ENCODE measurements at regions not wholly inside any gene's neighbourhood (a gene's known extent, or its start where the extent isn't known, plus 50 kb on each side); places are given as distances from the start of the nearest gene placed in this dataset.

DNA sequence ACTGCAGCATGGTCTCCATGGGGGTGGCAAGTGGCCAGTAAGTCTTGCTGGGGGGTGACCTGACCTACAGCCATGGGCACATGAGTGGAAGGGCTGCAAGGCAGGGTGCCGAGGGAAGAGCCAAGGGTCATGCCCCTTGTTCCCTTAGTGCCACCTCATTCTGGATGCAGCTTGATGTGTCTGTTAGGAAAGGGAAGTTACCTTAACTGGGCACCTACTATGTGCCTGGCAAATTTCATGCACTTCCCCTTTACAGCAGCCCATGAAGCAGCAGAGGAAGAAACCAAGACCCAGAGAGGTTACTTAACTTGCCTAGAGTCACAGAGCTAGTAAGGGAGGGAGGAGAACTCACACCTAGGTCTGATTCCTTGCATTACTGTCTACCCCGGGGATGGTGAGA, 174.0 kb downstream of the MRPL14 start:
- no TSS peak for BruUV-seq (replicated peaks)
- Histone ChIP-seq H3K4me1 (ENCODE audit: insufficient read depth, low read length) (peaks cover 81% of the 10 kb centered on the region), H4K20me1 (ENCODE audit: insufficient read depth, low read length) (no peaks in the 10 kb centered on the region), H3K79me2 (ENCODE audit: insufficient read depth, low read length) (no peaks in the 10 kb centered on the region), H3K27me3 (ENCODE audit: control insufficient read depth in 1 of 2, insufficient read depth in 2 of 2, low read length in 2 of 2) (no peaks in the 10 kb centered on the region; a peak in 1 of 5 replicates), H3K36me3 (replicated peaks in 1 of 2; ENCODE audit: control insufficient read depth in 1 of 2, insufficient read depth in 2 of 2, low read length in 2 of 2) (no peaks in the 10 kb centered on the region), H3K9ac (ENCODE audit: insufficient read depth, low read depth, low read length) (no peak overlapping the region), H2AFZ (ENCODE audit: low read length) (no peak overlapping the region), H3K9me3 (ENCODE audit: low read length) (0 out of 2 replicates have a peak, but pooled peaks cover 3% of the 10 kb centered on the region), H3K27ac (ENCODE audit: extremely low read length, insufficient read depth, low read length) (no peak overlapping the region), H3K4me2 (ENCODE audit: low read depth, low read length) (peak overlapping the region; percentile 62; the same call in 1 of the 2 replicates), H3K4me3 (replicated peaks in 1 of 3; ENCODE audit: insufficient read depth in 1 of 3, low read depth in 2 of 3, low read length in 3 of 3) (no peak overlapping the region)
- no peak for FAIRE-seq
- in situ Hi-C loops (cut with HindIII; ENCODE audit: extremely low pct_ligation_motif_present, low pct_unique_long_range_greater_than_20kb), result loop anchor here (5.0 to 10.0 kb wide), 4 partner anchors 101 to 231 kb away; partner anchors contain the start of gene VEGFA
- no peak for ATAC-seq
- 43% methylated on average over 2 of the region's 2 CpGs for WGBS (ENCODE audit: low lambda C conversion rate)
- DNase-seq (ENCODE audit: low spot score), result no peak
- ChIA-PET CTCF (ENCODE audit: low intra/inter-chr PET ratio, low total read pairs) (interaction anchor here (1.3 to 4.7 kb wide), 6 partner anchors 97 to 229 kb away, joined by 4 to 44 read pairs (median 21); partner anchors contain the start of gene VEGFA), POLR2A (interaction anchor here (1.0 to 7.7 kb wide), 5 partner anchors 26 to 184 kb away, joined by 3 to 59 read pairs (median 5); partner anchors contain the start of gene VEGFA)
- intact Hi-C loops (cut with micrococcal nuclease; ENCODE audit: unreplicated experiment), result loop anchor here (1.0 to 5.0 kb wide), 3 partner anchors 41 to 229 kb away; no protein-coding TSS in a partner anchor
- TF ChIP-seq NCOR1 (IDR thresholded peaks at IDR 0.05; ENCODE audit: borderline replicate concordance, low read length) (no peak), HNRNPK (IDR thresholded peaks at IDR 0.05; ENCODE audit: low read depth, low read length, poor library complexity, severe bottlenecking) (no peak), NR3C1 (CRISPR knock-in tag; IDR thresholded peaks at IDR 0.05) (no peak), ZNF589 (CRISPR knock-in tag; conservative IDR thresholded peaks at IDR 0.05) (0 out of 2 replicates have a peak, but pooled peaks have one; percentile 7), ZNF33B (CRISPR knock-in tag; IDR thresholded peaks at IDR 0.05) (no peak), ZNF850 (CRISPR knock-in tag; conservative IDR thresholded peaks at IDR 0.05) (0 out of 2 replicates have a peak, but pooled peaks have one; percentile 31), ZNF382 (CRISPR knock-in tag; IDR thresholded peaks at IDR 0.05; ENCODE audit: borderline replicate concordance) (no peak), ZNF788 (CRISPR knock-in tag; IDR thresholded peaks at IDR 0.05; ENCODE audit: borderline replicate concordance) (no peak), TBP (CRISPR knock-in tag; IDR thresholded peaks at IDR 0.05) (0 out of 2 replicates have a peak, but pooled peaks have one; percentile 1), ATM (IDR thresholded peaks at IDR 0.05; ENCODE audit: borderline replicate concordance) (no peak), ZNF792 (CRISPR knock-in tag; IDR thresholded peaks at IDR 0.05) (no peak), MEIS2 (CRISPR knock-in tag; IDR thresholded peaks at IDR 0.05) (no peak), ZNF282 (IDR thresholded peaks at IDR 0.05; ENCODE audit: partially characterized antibody) (no peak), ZNF350 (CRISPR knock-in tag; IDR thresholded peaks at IDR 0.05; ENCODE audit: borderline replicate concordance, low read depth) (no peak), SALL1 (CRISPR knock-in tag; IDR thresholded peaks at IDR 0.05) (no peak), ZKSCAN1 (IDR thresholded peaks at IDR 0.05; ENCODE audit: low read length) (peak; percentile 45), ZBTB1 (CRISPR knock-in tag; IDR thresholded peaks at IDR 0.05; ENCODE audit: borderline replicate concordance) (no peak), SNAI1 (CRISPR knock-in tag; IDR thresholded peaks at IDR 0.05; ENCODE audit: borderline replicate concordance) (no peak), KLF6 (CRISPR knock-in tag; IDR thresholded peaks at IDR 0.05) (no peak), KLF13 (CRISPR knock-in tag; IDR thresholded peaks at IDR 0.05) (no peak), ZNF335 (CRISPR knock-in tag; IDR thresholded peaks at IDR 0.05) (no peak), ZNF414 (CRISPR knock-in tag; IDR thresholded peaks at IDR 0.05) (peak; percentile 22)
- TF ChIP-seq, protein P1, sequence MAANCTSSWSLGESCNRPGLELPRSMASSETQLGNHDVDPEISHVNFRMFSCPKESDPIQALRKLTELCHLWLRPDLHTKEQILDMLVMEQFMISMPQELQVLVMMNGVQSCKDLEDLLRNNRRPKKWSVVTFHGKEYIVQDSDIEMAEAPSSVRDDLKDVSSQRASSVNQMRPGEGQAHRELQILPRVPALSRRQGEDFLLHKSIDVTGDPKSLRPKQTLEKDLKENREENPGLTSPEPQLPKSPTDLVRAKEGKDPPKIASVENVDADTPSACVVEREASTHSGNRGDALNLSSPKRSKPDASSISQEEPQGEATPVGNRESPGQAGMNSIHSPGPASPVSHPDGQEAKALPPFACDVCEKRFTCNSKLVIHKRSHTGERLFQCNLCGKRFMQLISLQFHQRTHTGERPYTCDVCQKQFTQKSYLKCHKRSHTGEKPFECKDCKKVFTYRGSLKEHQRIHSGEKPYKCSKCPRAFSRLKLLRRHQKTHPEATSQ (CRISPR knock-in tag; IDR thresholded peaks at IDR 0.05; ENCODE audit: borderline replicate concordance), result no peak
- TF ChIP-seq, protein P2, sequence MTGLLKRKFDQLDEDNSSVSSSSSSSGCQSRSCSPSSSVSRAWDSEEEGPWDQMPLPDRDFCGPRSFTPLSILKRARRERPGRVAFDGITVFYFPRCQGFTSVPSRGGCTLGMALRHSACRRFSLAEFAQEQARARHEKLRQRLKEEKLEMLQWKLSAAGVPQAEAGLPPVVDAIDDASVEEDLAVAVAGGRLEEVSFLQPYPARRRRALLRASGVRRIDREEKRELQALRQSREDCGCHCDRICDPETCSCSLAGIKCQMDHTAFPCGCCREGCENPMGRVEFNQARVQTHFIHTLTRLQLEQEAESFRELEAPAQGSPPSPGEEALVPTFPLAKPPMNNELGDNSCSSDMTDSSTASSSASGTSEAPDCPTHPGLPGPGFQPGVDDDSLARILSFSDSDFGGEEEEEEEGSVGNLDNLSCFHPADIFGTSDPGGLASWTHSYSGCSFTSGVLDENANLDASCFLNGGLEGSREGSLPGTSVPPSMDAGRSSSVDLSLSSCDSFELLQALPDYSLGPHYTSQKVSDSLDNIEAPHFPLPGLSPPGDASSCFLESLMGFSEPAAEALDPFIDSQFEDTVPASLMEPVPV (CRISPR knock-in tag; IDR thresholded peaks at IDR 0.05), result no peak
